Rectal smooth muscle tissue (tissue), 1 donor: ENCODE measurements at regions not wholly inside any gene's neighbourhood (a gene's known extent, or its start where the extent isn't known, plus 50 kb on each side); places are given as distances from the start of the nearest gene placed in this dataset.

Experiments
- H3K27ac ChIP-seq: one replicate; pipeline ENCODE4 v1.7.0; 2013; ENCODE audit warnings: low read depth, low read length, inconsistent platforms
- H3K27me3 ChIP-seq: one replicate; pipeline ENCODE4 v1.7.0; 2013; ENCODE audit warnings: low read length; ENCODE audit not compliant: control insufficient read depth, insufficient read depth
- H3K36me3 ChIP-seq: one replicate; pipeline ENCODE4 v1.7.0; 2013; ENCODE audit warnings: low read length; ENCODE audit not compliant: control insufficient read depth, insufficient read depth
- H3K4me1 ChIP-seq: one replicate; pipeline ENCODE4 v1.7.0; 2013; ENCODE audit warnings: low read length; ENCODE audit not compliant: control insufficient read depth, insufficient read depth
- H3K4me3 ChIP-seq: one replicate; pipeline ENCODE4 v1.7.0; 2013; ENCODE audit warnings: low read length
- H3K9ac ChIP-seq: one replicate; pipeline ENCODE4 v1.7.0; 2013; ENCODE audit warnings: low read length

DNA sequence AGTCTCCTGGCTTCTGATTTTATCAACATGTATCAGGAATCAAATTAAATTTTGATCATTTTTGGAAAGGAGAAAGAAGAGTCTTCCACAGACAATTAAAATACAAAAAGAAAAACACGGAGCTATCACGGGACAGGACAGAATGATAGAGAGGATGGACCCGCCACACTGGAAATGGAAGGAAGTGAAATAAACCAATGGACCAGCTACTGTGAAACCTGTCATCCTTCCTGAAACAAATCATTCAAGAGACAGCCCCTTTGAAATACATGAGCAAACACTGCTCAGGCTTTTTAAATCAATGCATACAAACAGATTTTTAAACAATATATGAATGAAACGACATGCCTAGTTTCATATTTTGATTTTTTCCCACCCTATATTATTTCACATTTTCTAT lies 339.4 kb downstream of the ACTL7B start:
- no peak overlapping the region for H3K27ac ChIP-seq
- H3K4me1 ChIP-seq, result no peaks in the 10 kb centered on the region
- no peak overlapping the region for H3K4me3 ChIP-seq
- no peak overlapping the region for H3K9ac ChIP-seq
- H3K36me3 ChIP-seq, result no peaks in the 10 kb centered on the region
- H3K27me3 ChIP-seq, result no peaks in the 10 kb centered on the region

DNA sequence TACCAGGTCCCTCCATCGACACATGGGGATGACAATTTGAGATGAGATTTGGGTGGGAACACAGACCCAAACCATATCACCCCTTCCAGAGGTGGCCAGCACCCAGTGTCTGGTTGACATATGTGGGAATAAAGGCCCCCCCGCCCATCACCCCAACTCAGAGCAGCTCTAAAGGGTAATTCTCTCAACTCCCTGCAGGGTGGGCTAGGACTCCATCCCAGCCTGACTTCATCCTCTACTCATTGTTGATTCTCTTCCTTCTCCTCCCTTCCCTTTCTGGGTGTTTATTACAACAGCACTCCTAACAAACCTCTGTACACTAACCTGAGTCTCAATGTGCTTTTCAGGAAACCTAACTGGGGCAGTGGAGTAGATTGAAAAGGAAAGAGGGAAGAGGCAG lies 339.9 kb downstream of the ACTL7B start:
- no peak overlapping the region for H3K27ac ChIP-seq
- H3K9ac ChIP-seq, result no peak overlapping the region
- no peaks in the 10 kb centered on the region for H3K36me3 ChIP-seq
- H3K4me1 ChIP-seq, result no peaks in the 10 kb centered on the region
- H3K4me3 ChIP-seq, result no peak overlapping the region
- H3K27me3 ChIP-seq, result no peaks in the 10 kb centered on the region

GRCh38 chr9:108512426-108513173 lies 343.2 kb downstream of the ACTL7B start:
- H3K27ac ChIP-seq, result no peak overlapping the region
- no peaks in the 10 kb centered on the region for H3K36me3 ChIP-seq
- H3K4me1 ChIP-seq, result no peaks in the 10 kb centered on the region
- H3K9ac ChIP-seq, result no peak overlapping the region
- no peak overlapping the region for H3K4me3 ChIP-seq
- no peaks in the 10 kb centered on the region for H3K27me3 ChIP-seq

DNA sequence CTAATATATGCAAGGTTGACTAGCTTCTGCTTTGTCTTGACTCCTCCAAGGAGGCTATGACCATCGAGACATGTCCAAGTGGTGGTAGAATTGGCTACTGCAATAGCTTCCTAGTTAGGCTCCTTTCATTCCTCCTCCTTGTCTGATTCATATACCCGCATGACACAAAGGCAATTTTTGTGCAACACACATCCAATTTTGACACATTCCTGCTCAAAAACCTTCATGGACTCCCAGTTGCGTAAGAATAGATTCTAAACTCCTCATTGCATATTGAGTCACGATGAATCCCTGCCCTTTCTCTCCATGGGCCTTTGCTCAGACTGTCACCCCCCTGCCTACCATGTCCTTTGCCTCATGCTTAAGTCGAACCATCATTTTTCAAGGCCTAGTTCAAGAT lies 344.5 kb downstream of the ACTL7B start:
- no peaks in the 10 kb centered on the region for H3K27me3 ChIP-seq
- no peak overlapping the region for H3K4me3 ChIP-seq

DNA sequence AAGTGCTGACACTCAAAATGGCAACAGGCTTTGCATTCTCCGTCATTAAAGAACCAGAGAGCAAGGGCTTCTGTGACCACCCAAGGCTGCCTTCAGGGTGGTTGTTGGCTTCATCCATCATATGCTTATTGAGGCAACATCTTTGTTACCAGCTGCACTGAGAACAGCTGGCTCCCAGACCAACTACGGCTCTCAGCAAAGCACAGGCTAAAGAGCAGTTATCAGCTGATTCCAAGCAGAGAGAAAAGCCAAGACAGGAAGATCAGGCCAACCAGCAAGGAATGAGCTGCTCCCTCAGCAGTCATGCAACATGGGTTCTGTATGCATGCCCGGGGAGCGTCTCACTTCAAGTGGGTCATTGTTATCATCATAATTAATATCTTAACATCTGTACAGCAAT lies 358.9 kb downstream of the ACTL7B start:
- H3K36me3 ChIP-seq, result no peaks in the 10 kb centered on the region
- H3K27ac ChIP-seq, result no peak overlapping the region
- no peaks in the 10 kb centered on the region for H3K27me3 ChIP-seq
- H3K4me1 ChIP-seq, result no peaks in the 10 kb centered on the region
- no peak overlapping the region for H3K9ac ChIP-seq
- no peak overlapping the region for H3K4me3 ChIP-seq

More for the DNA sequence above, 344.5 kb downstream of the ACTL7B start:
- Histone ChIP-seq H3K27ac (no peak overlapping the region), H3K4me1 (no peaks in the 10 kb centered on the region), H3K36me3 (no peaks in the 10 kb centered on the region), H3K9ac (no peak overlapping the region)

DNA sequence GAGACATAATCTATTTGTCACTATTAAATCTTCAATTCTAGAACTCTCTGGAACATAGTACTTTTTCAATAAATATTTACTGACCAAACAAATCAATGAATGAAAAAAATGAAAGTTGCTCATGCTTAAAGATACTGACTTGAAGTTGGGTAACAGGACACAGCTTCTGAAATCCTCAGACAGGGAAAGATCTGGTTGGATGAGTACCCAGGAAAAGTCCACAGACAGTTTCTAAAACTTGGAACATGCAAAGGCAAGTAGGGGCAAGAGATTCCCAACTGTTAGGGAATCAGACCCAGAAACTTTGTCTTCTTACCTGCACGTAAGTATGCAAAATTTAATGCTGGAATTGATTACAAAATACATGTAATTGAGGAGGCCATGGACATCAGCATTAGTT lies 366.2 kb downstream of the ACTL7B start:
- Histone ChIP-seq H3K9ac (no peak overlapping the region), H3K4me1 (no peaks in the 10 kb centered on the region), H3K36me3 (no peaks in the 10 kb centered on the region), H3K27ac (no peak overlapping the region), H3K27me3 (no peaks in the 10 kb centered on the region), H3K4me3 (no peak overlapping the region)

DNA sequence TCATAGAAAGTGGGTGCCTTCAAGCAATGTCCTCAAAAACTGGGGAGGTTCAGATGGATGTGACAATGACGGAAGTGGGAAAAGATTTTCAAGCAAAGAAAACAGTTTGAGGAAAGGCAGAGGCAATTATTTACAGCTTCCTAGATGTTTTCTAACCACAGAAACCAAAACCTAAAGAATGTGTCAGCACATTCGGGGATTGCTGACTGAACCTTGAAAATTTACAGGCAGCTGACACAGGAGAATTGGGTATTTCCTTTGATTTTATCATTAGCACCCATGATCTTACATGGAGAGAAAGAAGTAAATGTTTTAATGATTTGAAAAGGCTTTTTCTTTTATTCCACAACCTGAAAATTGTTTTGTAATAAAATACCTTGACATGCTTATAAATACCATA lies 369.0 kb downstream of the ACTL7B start:
- Histone ChIP-seq H3K27me3 (no peaks in the 10 kb centered on the region), H3K36me3 (no peaks in the 10 kb centered on the region), H3K4me3 (no peak overlapping the region), H3K9ac (no peak overlapping the region), H3K27ac (no peak overlapping the region), H3K4me1 (no peaks in the 10 kb centered on the region)

DNA sequence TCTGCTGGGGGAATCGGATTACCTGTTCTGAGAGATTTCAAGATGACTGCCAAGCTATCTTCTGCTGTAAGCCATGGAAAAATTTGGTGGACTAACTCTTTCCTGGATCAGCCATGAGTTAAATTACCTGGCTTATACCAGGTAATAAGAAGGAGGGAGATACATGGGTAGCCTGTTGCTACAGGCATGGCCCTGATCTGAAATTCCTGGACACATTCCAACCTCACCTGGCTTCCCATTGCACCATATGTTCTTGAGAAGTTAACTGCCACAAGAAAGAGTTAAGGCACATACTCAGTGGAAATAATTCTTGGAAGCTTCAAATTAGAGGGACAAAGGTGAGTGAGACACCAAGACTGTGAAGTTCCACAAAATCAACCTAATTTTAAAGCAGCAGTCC lies 371.3 kb downstream of the ACTL7B start:
- Histone ChIP-seq H3K27me3 (no peaks in the 10 kb centered on the region), H3K4me3 (no peak overlapping the region), H3K36me3 (no peaks in the 10 kb centered on the region), H3K9ac (no peak overlapping the region), H3K4me1 (no peaks in the 10 kb centered on the region), H3K27ac (no peak overlapping the region)

GRCh38 chr9:108483676-108484075 lies 372.1 kb downstream of the ACTL7B start:
- Histone ChIP-seq H3K9ac (no peak overlapping the region), H3K27me3 (no peaks in the 10 kb centered on the region), H3K4me3 (no peak overlapping the region), H3K36me3 (no peaks in the 10 kb centered on the region), H3K4me1 (no peaks in the 10 kb centered on the region), H3K27ac (no peak overlapping the region)

- no peaks in the 10 kb centered on the region for H3K36me3 ChIP-seq
- no peaks in the 10 kb centered on the region for H3K4me1 ChIP-seq
- no peak overlapping the region for H3K27ac ChIP-seq
- H3K27me3 ChIP-seq, result no peaks in the 10 kb centered on the region
- no peak overlapping the region for H3K9ac ChIP-seq
- H3K4me3 ChIP-seq, result no peak overlapping the region
Observed at GRCh38 chr9:108479989-108480652, 375.7 kb downstream of the ACTL7B start.

- no peak overlapping the region for H3K4me3 ChIP-seq
- H3K36me3 ChIP-seq, result no peaks in the 10 kb centered on the region
- no peak overlapping the region for H3K9ac ChIP-seq
- H3K27ac ChIP-seq, result no peak overlapping the region
- H3K4me1 ChIP-seq, result no peaks in the 10 kb centered on the region
- H3K27me3 ChIP-seq, result no peaks in the 10 kb centered on the region
Observed at GRCh38 chr9:108478431-108479332, 377.1 kb downstream of the ACTL7B start.

DNA sequence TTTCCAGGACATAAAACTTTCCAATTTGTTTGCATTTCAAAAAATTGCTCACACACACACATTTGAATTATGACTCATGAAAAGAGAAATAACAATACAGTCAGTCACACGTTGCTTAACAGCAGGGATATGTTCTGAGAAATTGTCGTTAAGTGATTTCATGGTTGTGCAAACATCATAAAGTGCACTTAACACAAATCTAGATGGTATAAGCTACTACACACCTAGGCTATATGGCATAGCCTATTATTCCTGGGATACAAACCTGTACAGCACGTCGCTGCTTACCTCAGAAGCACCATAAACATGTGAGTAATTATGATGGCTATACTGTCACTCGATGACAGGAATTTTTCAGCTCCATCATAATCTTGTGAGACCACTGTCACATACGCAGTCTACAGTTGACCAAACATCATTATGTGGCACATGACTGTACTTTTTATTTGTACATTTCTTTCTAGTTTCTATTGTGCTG lies 378.2 kb downstream of the ACTL7B start:
- H3K27ac ChIP-seq, result no peak overlapping the region
- H3K27me3 ChIP-seq, result no peaks in the 10 kb centered on the region
- H3K4me1 ChIP-seq, result no peaks in the 10 kb centered on the region

More for the DNA sequence above, 378.2 kb downstream of the ACTL7B start:
- no peak overlapping the region for H3K4me3 ChIP-seq
- H3K9ac ChIP-seq, result no peak overlapping the region
- H3K36me3 ChIP-seq, result no peaks in the 10 kb centered on the region
